Femur (tissue), 1 donor: ENCODE measurements at regions not wholly inside any gene's neighbourhood (a gene's known extent, or its start where the extent isn't known, plus 50 kb on each side); places are given as distances from the start of the nearest gene placed in this dataset.
A peak's percentile ranks its signal among the peaks of the same experiment; 100 is the strongest.
"Not testable (repeated sequence)": the region's sequence is repeated elsewhere in the genome, so short reads cannot be mapped to it uniquely, and the experiment has no call there.

Experiments used
- DNase-seq: peaks from one replicate; pipeline ENCODE4 v3.0.0-alpha.2; 2017

DNA sequence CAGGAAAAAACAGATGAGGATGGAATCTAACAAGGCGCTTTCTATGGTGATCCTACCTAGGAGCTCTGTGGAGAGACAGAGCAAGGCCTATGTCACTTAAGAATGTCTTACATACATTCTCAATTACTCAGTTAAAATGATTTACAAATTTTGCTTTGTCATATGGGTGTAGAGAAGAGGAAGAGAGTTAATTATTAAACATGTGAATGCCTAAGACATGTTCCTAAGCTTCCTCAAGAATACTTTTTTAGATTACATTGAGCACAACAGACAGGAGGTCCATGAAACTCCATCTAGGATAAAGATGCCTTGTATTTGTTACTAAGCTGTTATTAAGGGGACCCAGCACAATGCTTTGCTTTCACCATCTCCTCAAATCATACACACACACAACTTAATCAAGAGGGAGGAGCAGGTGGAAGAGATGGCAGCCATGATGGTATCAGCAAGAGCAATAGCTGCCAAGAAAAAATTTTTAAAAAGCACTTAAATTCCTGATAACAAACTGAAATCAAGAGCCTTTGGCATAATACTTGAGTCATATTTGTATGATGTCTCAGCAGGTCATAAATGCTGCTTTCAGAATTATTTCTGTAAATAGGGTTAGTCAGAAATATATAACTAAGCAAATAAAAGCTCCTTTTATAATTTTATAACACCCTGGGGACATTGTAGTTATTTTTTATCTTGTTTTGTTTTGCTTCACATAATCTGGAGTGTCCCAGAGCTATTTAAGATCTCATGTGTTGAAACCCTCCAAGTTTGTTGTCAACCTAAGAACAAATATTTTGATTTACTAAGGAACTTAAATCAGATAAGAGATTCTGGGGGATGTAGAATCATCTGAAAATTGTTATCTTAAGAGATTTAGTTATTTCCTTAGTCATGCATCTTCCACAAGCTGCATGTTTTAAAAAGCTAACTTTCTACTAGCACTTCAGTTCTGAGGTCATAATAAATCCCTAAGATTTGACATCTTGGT is 70.0 kb upstream of the CD2AP start:
- DNase-seq, result no peak

DNA sequence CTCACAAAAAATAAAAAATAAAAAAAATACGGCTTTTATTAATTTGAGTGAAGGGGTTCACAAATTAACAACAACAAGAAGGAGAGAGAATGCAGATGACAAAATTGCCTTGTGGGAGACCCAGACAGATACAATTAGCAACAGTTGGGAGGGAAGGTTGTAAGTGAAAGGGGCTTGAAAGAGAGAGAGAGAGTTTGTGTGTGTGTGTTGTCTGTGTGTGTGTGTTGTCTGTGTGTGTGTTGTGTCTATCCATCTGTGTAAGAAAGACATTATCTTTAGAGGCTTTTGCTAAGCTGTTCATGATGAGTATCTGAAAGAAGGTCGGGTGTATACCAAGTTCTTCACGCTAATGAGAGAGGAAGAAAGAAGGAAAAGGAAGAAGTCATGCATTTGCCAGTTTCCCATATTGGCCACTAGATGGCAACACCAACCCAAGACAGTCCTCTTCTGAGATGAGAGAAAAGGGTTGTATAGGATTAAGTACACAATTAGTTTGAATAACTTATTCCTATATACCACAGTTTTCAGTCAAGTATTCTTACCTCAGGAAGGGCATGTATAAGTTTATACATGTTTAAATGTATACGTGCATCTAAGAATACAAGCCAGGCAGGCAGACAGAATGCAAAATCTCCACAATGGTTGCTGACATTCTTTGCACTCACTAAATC is 63.7 kb upstream of the CD2AP start:
- peak; percentile 44 for DNase-seq

DNA sequence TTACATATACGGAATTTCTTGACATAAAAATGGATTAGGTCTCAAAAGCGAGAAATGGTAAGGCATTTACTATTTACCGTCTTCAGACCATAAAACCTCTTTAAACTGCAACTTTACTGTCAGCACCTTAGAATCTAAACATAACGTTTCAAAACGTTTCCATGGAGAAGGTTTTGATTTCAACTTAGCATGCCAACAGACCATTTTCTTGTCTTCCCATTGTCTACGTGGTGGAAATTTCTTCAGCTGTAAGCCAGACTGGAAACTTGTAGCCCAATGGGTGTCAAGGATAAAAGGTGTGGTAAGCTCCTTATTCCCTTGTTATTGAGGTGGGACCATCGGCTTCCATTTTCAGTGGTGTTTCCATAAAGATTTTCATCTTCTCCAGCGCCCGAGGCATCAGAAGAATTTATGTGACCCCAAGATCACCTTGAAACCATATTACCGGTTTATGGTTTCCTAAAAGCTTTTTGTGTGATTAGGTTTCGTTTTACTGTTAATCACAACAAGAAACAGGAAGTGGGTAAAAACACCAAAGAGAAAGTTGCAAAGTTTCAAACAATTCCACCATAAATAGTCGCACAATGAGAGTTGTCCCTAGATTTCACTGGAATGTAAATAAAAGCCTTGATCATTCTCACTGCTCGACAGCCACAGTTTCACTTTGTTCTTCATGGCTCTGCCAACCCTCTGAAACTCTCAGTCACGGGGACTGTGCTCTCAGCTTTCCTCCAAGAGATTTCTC is 63.0 kb upstream of the CD2AP start:
- peak; percentile 33 for DNase-seq

DNA sequence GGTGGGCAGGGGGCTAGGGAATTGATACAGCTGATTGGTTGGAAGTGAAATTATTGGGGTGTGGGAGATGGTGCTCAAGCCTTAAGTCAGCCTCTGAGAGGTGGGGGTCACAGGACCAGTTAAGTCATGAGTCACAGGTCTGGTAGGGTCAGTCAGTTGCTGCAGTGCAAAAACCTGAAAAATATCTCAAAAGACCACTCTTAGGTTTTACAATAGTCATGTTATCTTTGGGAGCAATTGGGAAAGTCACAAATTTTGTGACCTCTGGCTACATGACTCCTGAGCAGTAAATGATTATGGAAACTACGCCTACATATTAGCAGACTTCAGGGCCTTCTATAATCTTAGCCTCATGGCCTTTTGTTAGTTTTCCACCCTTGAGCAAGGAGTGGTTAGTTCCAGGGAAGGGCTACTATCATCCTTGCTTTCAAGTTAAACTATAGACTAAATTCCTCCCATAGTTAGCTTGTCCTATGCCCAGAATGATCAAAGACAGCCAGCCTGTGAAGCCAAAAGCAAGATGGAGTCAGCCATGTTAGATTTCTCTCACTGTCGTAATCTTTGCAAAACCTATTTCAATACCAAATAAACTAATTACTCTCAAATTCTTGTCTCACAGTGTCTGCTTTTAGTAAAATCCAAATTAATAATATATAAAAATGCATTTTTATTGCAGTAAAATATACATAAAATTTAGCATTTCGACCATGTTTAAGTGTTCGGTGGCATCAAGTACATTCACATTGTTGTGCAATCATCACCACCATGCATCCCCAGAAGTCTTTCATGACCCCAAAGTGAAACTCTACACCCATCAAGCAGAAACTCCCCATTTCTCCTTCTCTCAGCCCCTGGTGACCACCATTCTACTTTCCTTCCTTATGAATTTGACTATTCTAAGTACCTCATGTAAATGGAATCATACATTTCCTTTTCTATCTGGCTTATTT is 60.9 kb upstream of the CD2AP start:
- no peak for DNase-seq

DNA sequence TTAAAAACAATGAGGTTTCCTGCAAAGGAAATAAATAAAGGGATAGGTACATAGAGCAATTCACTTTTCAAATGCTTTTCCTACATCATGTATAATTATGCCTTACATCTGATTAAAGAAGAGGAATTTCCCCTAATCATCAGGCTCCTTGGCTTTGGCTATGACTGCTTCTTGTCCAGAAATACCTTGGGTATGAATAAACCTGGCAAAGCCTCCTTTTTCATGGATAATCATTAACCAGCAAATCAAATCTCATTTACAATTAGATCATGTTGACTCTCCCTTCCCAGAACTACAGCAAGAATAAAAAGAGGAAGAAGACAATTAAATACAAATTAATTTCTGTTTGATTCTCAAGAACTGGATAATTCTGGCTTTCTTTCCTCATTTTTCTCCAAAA is 58.0 kb upstream of the CD2AP start:
- no peak for DNase-seq

DNA sequence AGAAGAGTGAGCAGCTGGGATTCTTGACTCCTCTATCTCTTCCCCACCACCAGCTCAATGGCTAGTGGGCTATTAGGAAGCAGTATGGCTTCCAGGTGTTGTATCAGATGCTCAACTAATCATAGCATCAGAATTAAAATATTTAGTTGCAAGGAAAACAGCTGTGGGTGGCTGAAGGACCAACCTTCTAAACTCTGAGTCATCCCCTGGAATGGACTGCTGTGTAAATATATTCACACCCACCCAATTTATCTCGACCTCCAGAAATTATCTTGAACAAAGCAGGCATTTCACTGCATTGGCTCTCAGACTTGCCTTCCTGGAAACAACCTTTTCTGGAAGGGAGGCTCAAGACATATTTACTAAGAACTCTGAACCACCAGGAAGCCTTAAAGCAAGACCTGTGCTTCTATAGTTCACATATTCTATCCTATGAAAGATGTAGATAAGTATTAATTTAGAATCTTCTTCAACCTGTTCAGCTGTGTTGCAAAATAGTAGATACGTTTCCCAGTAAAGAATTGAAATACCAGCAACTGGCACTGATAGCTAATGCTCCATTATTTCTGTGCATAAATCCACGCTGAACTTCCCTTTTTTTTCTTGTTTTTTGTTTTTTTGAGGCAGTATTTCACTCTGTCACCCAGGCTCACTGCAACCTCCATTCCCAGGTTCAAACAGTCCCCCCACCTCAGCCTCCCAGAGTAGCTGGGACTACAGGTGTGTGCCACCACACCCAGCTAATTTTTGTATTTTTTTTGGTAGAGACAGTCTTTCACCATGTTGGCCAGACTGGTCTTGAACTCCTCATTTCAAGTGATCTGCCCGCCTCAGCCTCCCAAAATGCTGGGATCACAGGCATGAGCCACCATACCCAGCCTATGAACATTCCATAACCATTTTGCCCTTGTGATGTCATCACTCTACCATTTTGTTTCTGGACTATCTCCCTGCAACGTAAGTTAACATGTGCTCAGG is 56.9 kb upstream of the CD2AP start:
- no peak for DNase-seq

DNA sequence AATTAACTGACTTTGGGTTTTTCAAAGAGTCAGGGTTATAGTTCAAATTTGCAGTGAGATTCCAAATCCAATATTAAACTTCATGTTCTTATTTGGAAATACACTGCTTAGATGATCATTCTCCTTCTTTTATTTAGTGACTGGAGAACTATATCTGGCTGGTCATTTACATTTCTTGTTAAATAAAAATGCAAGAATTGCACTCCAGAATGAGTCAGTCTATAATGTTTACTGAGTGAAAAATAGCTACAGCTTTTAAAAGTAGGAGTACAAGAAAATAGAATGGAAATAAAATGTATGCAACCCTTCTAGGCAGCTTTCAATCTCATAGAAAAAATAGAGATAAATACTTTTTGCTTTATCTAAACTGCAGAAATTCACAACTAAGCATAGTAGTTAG is 54.5 kb upstream of the CD2AP start:
- no peak for DNase-seq

DNA sequence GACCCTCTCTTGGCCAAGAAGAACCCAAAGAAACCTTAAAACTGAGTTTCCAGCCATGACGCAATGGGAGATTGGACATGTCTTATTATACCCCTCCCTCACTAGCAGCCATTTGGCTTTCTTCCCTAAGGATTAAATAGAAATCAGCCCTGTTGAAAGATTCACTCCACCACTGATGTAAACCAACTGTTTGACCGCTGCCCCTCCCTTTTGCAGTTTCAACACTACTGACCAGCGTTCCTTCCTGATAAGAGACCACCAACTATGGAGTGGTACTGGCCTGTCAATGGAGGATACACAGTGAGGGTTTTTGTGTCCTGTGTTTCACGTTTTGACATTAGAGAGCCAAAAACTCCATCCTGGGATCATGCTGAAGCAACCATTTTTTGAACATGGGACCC is 53.2 kb upstream of the CD2AP start:
- DNase-seq, result no peak

DNA sequence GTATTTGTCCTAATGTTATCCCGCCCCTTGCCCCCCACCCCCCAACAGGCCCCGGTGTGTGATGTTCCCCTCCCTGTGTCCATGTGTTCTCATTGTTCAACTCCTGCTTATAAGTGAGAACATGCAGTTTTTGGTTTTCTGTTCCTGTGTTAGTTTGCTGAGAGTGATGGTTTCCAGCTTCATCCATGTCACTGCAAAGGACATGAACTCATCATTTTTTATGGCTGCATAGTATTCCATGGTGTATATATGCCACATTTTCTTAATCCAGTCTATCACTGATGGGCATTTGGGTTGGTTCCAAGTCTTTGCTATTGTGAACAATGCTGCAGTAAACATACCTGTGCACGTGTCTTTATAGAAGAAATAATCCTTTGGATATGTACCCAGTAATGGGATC is 51.9 kb upstream of the CD2AP start:
- DNase-seq, result not testable (repeated sequence)

DNA sequence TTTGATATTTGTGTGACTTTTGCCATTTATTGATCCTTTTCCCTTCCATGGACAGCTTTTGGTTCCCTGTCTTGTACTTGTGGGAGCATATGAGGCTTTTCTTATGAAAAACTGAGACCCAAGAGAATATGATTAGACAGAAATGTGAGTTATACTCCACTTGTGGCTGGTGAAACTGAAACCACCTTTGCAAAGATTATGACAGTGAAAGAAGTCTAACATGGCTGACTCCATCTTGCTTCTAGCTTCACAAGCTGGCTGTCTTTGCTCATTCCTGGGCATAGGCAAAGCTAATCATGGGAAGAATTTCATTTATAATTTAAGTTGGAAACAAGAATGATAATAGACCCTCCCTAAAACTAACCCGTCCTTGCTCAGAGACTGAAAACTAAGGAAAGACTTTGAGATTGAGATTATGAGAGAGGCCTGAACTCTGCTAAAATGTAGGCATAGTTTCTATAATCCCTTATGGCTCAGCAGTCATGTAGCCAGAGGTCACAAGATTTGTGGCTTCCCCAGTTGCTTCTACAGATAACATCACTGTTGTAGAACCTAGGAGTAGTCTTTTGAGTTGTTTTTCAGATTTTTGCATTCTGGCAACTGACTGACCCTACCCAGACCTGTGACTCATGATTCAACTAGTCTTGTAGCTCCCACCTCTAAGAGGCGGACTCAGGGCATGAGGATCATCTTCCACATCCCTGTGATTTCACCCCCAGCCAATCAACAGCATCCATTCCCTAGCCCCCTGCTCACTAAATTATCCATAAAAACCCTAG is 50.9 kb upstream of the CD2AP start:
- DNase-seq, result no peak

DNA sequence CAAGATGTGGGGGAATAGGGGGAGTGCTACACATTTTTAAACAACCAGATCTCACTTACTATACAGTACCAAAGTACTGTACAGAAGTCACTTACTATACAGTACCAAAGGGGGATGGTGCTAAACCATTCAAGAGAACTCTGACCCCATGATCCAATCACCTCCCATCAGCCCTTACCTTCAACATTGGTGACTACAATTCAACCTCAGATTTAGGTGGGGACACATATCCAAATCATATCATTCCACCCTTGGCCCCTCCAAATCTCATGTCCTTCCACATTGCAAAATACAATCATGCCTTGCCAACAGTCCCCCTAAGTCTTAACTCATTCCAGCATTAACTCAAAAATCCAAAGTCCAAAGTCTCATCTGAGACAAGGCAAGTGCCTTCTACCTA is 49.9 kb upstream of the CD2AP start:
- no peak for DNase-seq
